HG02642 (cell line): ENCODE measurements at regions not wholly inside any gene's neighbourhood (a gene's known extent, or its start where the extent isn't known, plus 50 kb on each side); places are given as distances from the start of the nearest gene placed in this dataset.
A peak's percentile ranks its signal among the peaks of the same experiment; 100 is the strongest.
"Not testable (repeated sequence)": the region's sequence is repeated elsewhere in the genome, so short reads cannot be mapped to it uniquely, and the experiment has no call there.

Experiments
- ATAC-seq: cut with Tn5 transposase; IDR thresholded peaks from one replicate; pipeline ENCODE4 v1.9.1; 2021; ENCODE audit warnings: mild to moderate bottlenecking; ENCODE audit not compliant: unreplicated experiment, poor library complexity

- ATAC-seq = no peak
Measured at GRCh38 chr11:103584021-103584420, 452.4 kb upstream of the DDI1 start.

DNA sequence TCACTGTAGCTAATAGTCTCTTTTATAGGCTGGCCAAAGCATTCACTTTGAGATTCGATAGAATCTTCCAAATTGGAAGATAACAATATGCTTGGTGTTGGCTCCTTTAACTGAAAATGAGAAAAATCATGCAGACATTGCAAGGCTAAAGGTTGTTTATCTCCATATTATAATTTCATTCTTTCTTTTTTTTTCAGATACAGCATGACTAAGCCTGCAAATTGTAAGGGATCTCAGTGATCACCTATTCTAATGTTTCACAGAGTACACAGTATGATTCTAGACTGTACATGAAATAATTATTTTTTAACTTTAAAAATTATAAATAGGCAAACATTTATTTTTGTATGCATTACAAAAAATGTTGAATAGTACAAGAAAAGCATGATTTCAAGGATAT, 451.7 kb upstream of the DDI1 start:
- no peak for ATAC-seq

DNA sequence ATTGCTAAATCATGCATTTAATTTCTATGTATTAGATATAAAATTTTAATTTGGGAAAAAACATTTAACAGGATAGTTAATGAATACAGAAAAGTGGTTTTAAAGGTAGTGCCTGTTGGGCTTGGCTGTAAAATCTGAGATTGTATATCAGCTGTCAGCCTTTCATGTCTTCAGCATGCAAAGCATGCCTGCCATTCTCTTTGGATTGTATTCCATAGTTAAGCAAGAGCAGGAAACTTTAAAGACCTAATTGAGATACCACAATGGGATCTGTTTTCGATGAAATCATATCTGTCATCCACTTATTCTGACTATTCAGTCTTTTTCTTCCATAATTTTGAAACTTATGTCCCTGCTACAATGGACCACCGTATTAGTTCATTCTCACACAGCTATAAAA, 451.0 kb upstream of the DDI1 start:
- no peak for ATAC-seq

DNA sequence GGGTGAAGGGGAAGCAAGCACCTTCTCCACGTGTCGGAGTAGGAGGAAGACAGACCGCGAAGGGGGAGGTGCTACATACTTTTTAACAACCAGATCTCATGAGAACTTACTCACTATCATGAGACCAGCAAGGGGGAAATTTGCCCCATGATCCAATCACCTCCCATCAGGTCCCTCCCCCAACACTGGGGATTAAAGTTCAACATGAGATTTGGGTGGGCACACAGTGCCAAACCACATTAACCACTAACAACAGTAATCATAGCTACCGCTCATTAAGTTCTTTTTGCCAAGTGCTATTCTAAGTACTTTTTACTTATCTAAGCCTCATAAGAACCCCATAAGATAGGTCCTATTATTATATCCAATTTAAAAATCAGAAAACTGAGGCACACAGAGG, 450.5 kb upstream of the DDI1 start:
- no peak for ATAC-seq

- ATAC-seq = no peak
Measured at GRCh38 chr11:103586756-103587155, 449.7 kb upstream of the DDI1 start.

DNA sequence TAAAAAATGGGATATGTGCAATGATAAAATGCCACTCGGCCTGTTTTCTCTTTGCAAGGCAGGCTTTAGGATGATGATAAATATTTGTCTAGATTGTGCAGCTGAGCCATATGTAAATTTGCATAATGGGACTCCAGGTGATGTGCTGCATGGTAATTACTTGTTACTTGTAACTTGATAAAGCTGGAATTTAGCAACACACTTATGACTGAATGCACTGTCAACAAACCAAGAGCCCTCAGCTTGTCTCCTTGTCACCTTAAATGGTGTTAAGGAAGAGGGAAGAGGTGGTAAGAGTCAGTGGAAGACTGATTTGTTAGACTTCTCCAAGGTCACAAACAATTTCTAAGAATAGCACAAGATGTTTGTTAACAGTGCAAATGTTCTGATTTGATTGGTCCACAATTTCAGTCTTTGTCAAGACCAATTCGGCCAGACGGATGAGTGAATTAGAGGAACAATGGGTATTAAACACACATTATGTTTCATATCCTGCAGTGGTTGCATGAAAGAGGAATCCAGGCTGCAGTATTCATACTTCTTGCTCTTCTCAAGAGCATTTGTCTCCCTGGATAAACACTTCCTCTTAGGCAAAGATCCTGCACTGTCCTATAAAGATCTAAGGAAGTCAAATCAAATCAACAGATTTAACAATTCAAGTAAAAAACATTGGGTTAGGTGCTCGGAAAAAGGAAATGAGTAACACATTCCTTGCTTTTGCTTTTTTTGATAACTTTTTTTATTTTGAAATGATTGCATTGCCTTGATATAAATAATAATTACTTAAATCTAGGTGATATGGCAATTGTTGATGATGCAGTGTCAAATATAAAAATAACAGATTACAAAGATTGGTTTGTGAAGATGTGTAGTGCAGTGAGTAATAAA, 448.3 kb upstream of the DDI1 start:
- no peak for ATAC-seq

GRCh38 chr11:103591554-103591953, 444.9 kb upstream of the DDI1 start:
- no peak for ATAC-seq

- no peak for ATAC-seq
Measured at GRCh38 chr11:103594283-103594682, 442.2 kb upstream of the DDI1 start.

DNA sequence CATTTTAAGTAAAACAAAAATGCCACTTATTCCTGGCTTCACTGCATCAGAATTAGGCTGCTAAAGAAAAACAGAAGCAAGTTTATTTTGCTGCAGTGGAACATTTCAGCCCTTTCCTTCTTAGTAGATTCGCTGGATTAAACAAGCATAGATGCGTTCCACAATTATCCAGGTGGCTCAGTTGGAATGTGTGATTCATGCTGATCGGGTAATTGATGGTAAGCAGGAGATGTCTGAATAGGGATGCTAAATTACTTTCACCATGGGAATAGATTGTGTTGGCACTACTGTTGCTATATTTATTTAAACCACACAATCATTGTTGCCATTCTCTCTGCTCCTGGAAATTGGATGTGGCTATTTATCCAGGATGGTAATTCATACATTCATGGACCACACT, 440.1 kb upstream of the DDI1 start:
- ATAC-seq = no peak

DNA sequence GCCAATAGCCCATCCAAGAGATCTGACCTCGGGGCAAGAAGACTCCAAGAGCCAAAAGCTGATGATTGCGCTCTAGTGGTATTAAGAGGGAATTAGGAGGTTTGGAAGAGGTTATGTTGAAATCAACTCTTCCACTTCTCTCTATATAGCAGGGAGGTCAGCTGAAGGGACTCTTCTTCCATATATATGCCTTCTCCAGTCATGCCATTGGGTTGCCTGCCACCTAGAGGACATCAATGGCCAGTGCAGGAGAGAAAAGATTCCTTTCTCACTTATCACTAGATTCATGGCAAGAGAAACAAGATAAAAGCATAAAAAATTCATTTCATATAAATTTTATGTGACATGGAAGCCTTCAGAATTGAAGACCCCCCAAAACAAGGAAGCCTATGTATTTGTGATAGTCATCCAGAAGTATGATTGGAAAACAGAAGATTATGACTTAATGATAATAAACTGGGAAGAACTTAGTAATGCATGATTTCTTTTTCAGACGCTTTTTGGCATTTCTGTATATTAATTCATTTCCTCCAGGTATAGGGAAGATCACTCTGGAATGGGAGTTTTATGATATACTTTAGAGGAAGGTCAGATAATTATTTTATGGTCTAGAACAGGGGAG, 435.1 kb upstream of the DDI1 start:
- peak; percentile 99 for ATAC-seq

- ATAC-seq = no peak
Measured at GRCh38 chr11:103602840-103603239, 433.6 kb upstream of the DDI1 start.

GRCh38 chr11:103604310-103604709, 432.1 kb upstream of the DDI1 start:
- ATAC-seq = no peak

- ATAC-seq = no peak
Measured at GRCh38 chr11:103608566-103608965, 427.9 kb upstream of the DDI1 start.

- no peak for ATAC-seq
Measured at GRCh38 chr11:103609117-103610066, 427.0 kb upstream of the DDI1 start.

DNA sequence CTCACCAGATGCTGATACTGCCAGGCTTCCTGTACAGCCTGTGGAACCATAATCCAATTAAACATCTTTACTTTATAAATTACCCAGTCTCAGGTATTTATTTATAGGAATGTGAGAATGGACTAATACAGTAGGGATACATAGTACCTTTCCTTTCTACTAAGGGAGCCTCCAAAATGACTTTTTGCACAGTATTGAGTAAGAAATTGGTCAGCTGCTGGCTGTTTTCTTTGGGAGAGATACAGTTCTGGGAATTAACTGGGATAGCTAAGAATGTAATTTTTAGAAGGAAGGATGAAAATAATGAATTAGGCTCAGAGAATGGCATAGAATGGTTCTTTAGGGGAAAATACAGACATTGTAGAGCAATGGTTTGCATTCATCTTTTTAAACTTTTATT, 426.0 kb upstream of the DDI1 start:
- ATAC-seq = no peak

DNA sequence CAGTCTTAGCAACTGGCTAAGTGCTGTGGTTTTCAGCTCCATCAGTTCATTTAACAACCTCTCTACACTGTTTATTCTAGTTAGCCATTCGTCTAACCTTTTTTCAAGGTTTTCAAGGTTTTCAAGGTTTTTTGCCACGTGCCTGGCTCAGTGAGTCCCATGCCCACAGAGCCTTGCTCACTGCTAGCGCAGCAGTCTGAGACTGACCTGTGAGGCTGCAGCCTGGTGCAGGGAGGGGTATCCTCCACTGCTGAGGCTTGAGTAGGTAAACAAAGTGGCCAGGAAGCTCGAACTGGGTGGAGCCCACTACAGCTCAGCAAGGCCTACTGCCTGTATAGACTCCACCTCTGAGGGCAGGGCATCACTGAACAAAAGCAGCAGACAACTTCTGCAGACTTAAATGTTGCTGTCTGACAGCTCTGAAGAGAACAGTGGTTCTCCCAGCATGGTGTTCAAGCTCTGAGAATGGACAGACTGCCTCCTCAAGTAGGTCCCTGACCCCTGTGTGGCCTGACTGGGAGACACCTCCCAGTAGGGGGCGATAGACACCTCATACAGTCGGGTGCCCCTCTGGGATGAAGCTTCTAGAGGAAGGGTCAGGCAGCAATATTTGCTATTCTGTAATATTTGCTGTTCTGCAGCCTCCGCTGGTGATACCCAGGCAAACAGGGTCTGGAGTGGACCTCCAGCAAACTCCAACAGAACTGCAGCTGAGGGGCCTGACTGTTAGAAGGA, 424.7 kb upstream of the DDI1 start:
- ATAC-seq = not testable (repeated sequence)

DNA sequence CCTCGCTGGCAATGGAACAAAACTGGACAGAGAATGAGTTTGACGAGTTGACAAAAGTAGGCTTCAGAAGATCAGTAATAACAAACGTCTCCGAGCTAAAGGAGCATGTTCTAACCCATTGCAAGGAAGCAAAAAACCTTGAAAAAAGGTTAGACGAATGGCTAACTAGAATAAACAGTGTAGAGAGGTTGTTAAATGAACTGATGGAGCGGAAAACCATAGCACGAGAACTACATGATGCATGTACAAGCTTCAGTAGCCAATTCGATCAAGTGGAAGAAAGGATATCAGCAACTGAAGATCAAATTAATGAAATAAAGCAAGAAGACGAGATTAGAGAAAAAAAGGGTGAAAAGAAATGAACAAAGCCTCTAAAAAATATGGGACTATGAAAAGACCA, 424.0 kb upstream of the DDI1 start:
- not testable (repeated sequence) for ATAC-seq

GRCh38 chr11:103616586-103616985, 419.9 kb upstream of the DDI1 start:
- not testable (repeated sequence) for ATAC-seq

GRCh38 chr11:103618528-103618927, 417.9 kb upstream of the DDI1 start:
- no peak for ATAC-seq

GRCh38 chr11:103619480-103619879, 417.0 kb upstream of the DDI1 start:
- ATAC-seq = no peak
